ENCODE measurements at regions not wholly inside any gene's neighbourhood (a gene's known extent, or its start where the extent isn't known, plus 50 kb on each side); places are given as distances from the start of the nearest gene placed in this dataset.

DNA sequence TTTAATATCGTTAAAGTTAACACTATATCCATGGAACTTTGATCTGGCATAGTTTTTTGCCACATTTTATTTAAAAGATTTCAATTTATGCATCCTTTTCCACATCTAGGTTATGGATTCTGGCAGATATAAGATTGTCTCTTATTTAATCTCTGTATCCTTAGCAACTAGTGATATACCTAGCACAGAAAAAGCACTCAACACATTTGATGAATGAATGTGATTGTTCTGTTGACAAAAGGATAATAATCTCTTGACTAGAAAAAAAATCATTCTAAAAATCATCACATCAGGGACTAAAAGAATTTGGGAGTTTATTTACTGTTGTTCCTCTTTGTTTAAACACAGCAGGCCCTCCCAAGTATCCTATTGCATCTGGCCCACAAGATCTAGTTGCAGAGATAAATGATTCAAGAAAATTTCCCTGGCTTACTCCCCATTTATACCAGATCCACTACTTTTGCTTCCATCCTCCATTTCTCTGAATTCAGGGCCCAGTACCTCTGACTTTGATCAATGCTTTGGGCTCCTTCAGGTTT lies 84.0 kb upstream of the C1GALT1 start:
- H3K4me1 ChIP-seq (replicated peaks in 1 of 4; ENCODE audit: control insufficient read depth in 3 of 4, insufficient read depth in 4 of 4, low read length in 3 of 4): peaks cover 8 to 18% (median 12%) of the 10 kb centered on the region in 4 experiments
- H3K4me2 ChIP-seq (ENCODE audit: insufficient read depth in 1 of 2, low read depth in 2 of 2, low read length in 2 of 2): no peak overlapping the region
- H3K36me3 ChIP-seq (ENCODE audit: control insufficient read depth in 2 of 4, insufficient read depth in 4 of 4, low read length in 3 of 4): no peaks in the 10 kb centered on the region
- no peak overlapping the region for H3K4ac ChIP-seq (replicated peaks; ENCODE audit: insufficient read length, low read depth, low read length)
- no peak overlapping the region for H2AFZ ChIP-seq (ENCODE audit: low read length)
- H3K18ac ChIP-seq (ENCODE audit: extremely low read depth, low read length): no peak overlapping the region
- FAIRE-seq (no peak), DNase-seq (ENCODE audit: low read depth in 1 of 2, low spot score in 2 of 2) (no peak)
- CTCF ChIA-PET (ENCODE audit: partially characterized antibody): interaction anchor here (1.3 to 1.6 kb wide), 2 partner anchors 19 to 95 kb away, joined by 3 read pairs; no protein-coding TSS in a partner anchor
- no peak overlapping the region for H3K14ac ChIP-seq (ENCODE audit: insufficient read length)
- no peak overlapping the region for H2AK5ac ChIP-seq (ENCODE audit: low read depth, low read length)
- H3K9me3 ChIP-seq (ENCODE audit: insufficient read depth in 2 of 2, low read depth in 1 of 2, low read length in 1 of 2): no peaks in the 10 kb centered on the region
- H3K9ac ChIP-seq (replicated peaks in 1 of 4; ENCODE audit: extremely low read depth in 1 of 4, low read depth in 3 of 4, low read length in 3 of 4): no peak overlapping the region
- no peaks in the 10 kb centered on the region; the same call in 1 of the 2 replicates for H3K23me2 ChIP-seq (ENCODE audit: low read depth, low read length)
- no peak overlapping the region for H4K8ac ChIP-seq (ENCODE audit: extremely low read depth, insufficient read depth, low read length)
- no peak overlapping the region for H2BK5ac ChIP-seq (ENCODE audit: low read depth, low read length)
- H2BK12ac ChIP-seq (ENCODE audit: low read depth, low read length): no peak overlapping the region
- WGBS, 2 experiments (ENCODE audit: extremely low coverage in 1 of 2, insufficient coverage in 1 of 2, insufficient read length in 1 of 2, insufficient replicate concordance in 2 of 2, low coverage in 1 of 2, low lambda C conversion rate in 2 of 2, missing lambda C conversion rate in 1 of 2): 95% methylated on average over 1 of the region's 1 CpG; no CpG with 5 or more reads in 1 of the 2 experiments
- POLR2A ChIA-PET (ENCODE audit: partially characterized antibody): no interaction called here
- no peak overlapping the region for H4K5ac ChIP-seq (ENCODE audit: insufficient read length, low read depth, low read length)
- no peaks in the 10 kb centered on the region for H3K27me3 ChIP-seq (replicated peaks in 1 of 4; ENCODE audit: control insufficient read depth in 3 of 4, extremely low read depth in 1 of 4, insufficient read depth in 3 of 4, low read length in 3 of 4)
- H3K4me3 ChIP-seq (ENCODE audit: extremely low read depth in 1 of 4, insufficient read depth in 2 of 4, low read depth in 3 of 4, low read length in 4 of 4): no peak overlapping the region
- no peak overlapping the region for H2BK20ac ChIP-seq (ENCODE audit: low read length)
- no peak overlapping the region for H3K56ac ChIP-seq (replicated peaks; ENCODE audit: insufficient read length, low read depth, low read length)
- H4K91ac ChIP-seq (replicated peaks; ENCODE audit: insufficient read length, low read length): no peak overlapping the region
- H2BK15ac ChIP-seq (ENCODE audit: low read length): no peak overlapping the region
- no peak for TF ChIP-seq CEBPB (IDR thresholded peaks at IDR 0.05; ENCODE audit: low read depth, low read length)
- H3K23ac ChIP-seq (ENCODE audit: insufficient read length): no peak overlapping the region
- H4K20me1 ChIP-seq (replicated peaks in 1 of 2; ENCODE audit: control insufficient read depth in 1 of 2, insufficient read depth in 2 of 2, low read length in 2 of 2): no peaks in the 10 kb centered on the region
- H2BK120ac ChIP-seq (replicated peaks; ENCODE audit: low read depth, low read length): no peak overlapping the region
- no peaks in the 10 kb centered on the region for H3K79me1 ChIP-seq (ENCODE audit: low read depth, low read length)
- H3K27ac ChIP-seq (ENCODE audit: low read depth, low read length): no peak overlapping the region
- H3K79me2 ChIP-seq (ENCODE audit: control insufficient read depth in 1 of 2, insufficient read depth in 2 of 2, low read length in 2 of 2): no peaks in the 10 kb centered on the region
